ENCODE measurements at regions not wholly inside any gene's neighbourhood (a gene's known extent, or its start where the extent isn't known, plus 50 kb on each side); places are given as distances from the start of the nearest gene placed in this dataset.
"Not testable (repeated sequence)": the region's sequence is repeated elsewhere in the genome, so short reads cannot be mapped to it uniquely, and the experiment has no call there.

- Histone ChIP-seq H3K27me3 (ENCODE audit: insufficient read depth, poor library complexity, severe bottlenecking) (no peaks in the 10 kb centered on the region), H3K4me3 (replicated peaks; ENCODE audit: insufficient read depth, low read length) (no peak overlapping the region), H3K27ac (replicated peaks) (no peak overlapping the region)
- no peak for TF ChIP-seq REST (IDR thresholded peaks at IDR 0.05; ENCODE audit: insufficient replicate concordance, low read depth)
- no peak for TF ChIP-seq CTCF (IDR thresholded peaks at IDR 0.05; ENCODE audit: insufficient read depth, low read length)
- no peak for TF ChIP-seq SPI1 (IDR thresholded peaks at IDR 0.05; ENCODE audit: borderline replicate concordance, low read depth)
- TF ChIP-seq GABPA (IDR thresholded peaks at IDR 0.05; ENCODE audit: low read depth): no peak
- TF ChIP-seq POLR2AphosphoS5 (IDR thresholded peaks at IDR 0.05; ENCODE audit: low read depth): no peak
- no peak for DNase-seq (ENCODE audit: low read depth in 1 of 2, low spot score in 1 of 2)
Observed at GRCh38 chr5:90093751-90094485, 315.6 kb downstream of the CETN3 start.

DNA sequence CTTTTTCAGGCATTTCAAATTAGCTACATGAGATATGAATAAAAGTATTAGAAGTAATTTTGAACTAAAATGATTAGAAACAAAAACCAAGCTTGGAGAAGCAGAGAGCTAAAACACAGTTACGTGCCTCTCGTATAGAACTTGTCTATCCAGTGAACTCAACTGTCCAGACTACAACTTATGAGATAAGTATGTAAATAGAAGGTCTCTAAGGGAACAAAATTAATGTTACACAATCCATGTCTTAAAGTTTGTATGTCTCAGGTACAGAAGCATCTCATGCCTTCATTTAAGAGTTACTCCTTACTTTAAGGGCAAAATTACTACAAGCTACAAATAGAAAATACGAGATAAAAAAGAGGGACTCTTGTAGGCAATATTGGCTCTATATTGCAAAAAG is 316.8 kb downstream of the CETN3 start:
- TF ChIP-seq REST (IDR thresholded peaks at IDR 0.05; ENCODE audit: insufficient replicate concordance, low read depth) (no peak), SPI1 (IDR thresholded peaks at IDR 0.05; ENCODE audit: borderline replicate concordance, low read depth) (no peak), POLR2AphosphoS5 (IDR thresholded peaks at IDR 0.05; ENCODE audit: low read depth) (no peak), CTCF (IDR thresholded peaks at IDR 0.05; ENCODE audit: insufficient read depth, low read length) (no peak), GABPA (IDR thresholded peaks at IDR 0.05; ENCODE audit: low read depth) (no peak)
- Histone ChIP-seq H3K27ac (replicated peaks) (no peak overlapping the region), H3K27me3 (ENCODE audit: insufficient read depth, poor library complexity, severe bottlenecking) (no peaks in the 10 kb centered on the region), H3K4me3 (replicated peaks; ENCODE audit: insufficient read depth, low read length) (no peak overlapping the region)
- no peak for DNase-seq (ENCODE audit: low read depth in 1 of 2, low spot score in 1 of 2)

DNA sequence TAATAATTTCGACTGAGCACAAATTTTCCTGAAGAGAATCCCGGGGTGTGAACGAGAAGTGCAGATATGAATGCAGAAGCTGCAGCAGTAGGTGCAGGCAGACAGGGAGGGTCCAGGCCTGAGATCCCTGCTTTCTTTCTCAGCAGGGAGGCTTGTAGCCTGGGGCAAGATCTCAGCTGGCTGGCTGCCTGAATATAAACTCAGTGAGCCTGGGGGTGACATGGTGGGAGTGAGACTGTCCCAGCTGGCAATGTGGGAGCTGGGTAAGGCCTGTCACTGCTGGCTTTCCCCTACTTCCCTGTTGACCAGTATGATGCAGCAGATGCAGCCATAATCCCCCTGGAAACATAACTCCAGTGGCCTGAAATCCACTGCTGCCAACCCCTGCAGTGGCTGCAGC is 325.2 kb downstream of the CETN3 start:
- H3K27me3 ChIP-seq (ENCODE audit: insufficient read depth, poor library complexity, severe bottlenecking): no peaks in the 10 kb centered on the region
- H3K4me3 ChIP-seq (replicated peaks; ENCODE audit: insufficient read depth, low read length): no peak overlapping the region
- TF ChIP-seq REST (IDR thresholded peaks at IDR 0.05; ENCODE audit: insufficient replicate concordance, low read depth): no peak
- TF ChIP-seq POLR2AphosphoS5 (IDR thresholded peaks at IDR 0.05; ENCODE audit: low read depth): no peak
- no peak for TF ChIP-seq SPI1 (IDR thresholded peaks at IDR 0.05; ENCODE audit: borderline replicate concordance, low read depth)
- no peak for TF ChIP-seq GABPA (IDR thresholded peaks at IDR 0.05; ENCODE audit: low read depth)
- TF ChIP-seq CTCF (IDR thresholded peaks at IDR 0.05; ENCODE audit: insufficient read depth, low read length): no peak
- DNase-seq (ENCODE audit: low read depth in 1 of 2, low spot score in 1 of 2): no peak
- no peak overlapping the region for H3K27ac ChIP-seq (replicated peaks)

DNA sequence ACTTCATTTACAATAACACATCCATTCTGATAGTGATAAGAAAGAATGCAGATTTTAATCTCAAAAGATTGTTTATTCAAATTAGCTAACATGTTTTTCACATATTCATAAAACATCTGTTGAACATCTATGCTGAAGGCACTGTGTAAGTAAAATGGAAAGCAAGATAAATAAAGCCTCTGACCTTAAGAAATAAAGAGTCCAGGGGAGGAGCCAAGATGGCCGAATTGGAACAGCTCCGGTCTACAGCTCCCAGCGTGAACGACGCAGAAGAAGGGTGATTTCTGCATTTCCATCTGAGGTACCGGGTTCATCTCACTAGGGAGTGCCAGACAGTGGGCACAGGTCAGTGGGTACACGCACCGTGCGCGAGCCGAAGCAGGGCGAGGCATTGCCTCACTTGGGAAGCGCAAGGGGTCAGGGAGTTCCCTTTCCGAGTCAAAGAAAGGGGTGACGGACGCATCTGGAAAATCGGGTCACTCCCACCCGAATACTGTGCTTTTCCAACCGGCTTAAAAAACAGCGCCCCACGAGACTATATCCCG is 336.5 kb downstream of the CETN3 start:
- not testable (repeated sequence) for H3K27me3 ChIP-seq (ENCODE audit: insufficient read depth, poor library complexity, severe bottlenecking); DNase-seq (ENCODE audit: low read depth in 1 of 2, low spot score in 1 of 2); H3K27ac ChIP-seq (replicated peaks); H3K4me3 ChIP-seq (replicated peaks; ENCODE audit: insufficient read depth, low read length)
